ENCODE measurements at regions not wholly inside any gene's neighbourhood (a gene's known extent, or its start where the extent isn't known, plus 50 kb on each side); places are given as distances from the start of the nearest gene placed in this dataset.
"Not testable (repeated sequence)": the region's sequence is repeated elsewhere in the genome, so short reads cannot be mapped to it uniquely, and the experiment has no call there.

GRCh38 chr2:138255670-138256069, 245.9 kb upstream of the SPOPL start:
- no peak for TF ChIP-seq CTCF (conservative IDR thresholded peaks at IDR 0.05; ENCODE audit: low read depth, low read length)
- DNase-seq (ENCODE audit: low read depth), result no peak
- H3K4me3 ChIP-seq (ENCODE audit: low read depth, low read length), result no peak overlapping the region

- DNase-seq (ENCODE audit: low read depth), result no peak
- H3K4me3 ChIP-seq (ENCODE audit: low read depth, low read length), result no peak overlapping the region
- no peak for TF ChIP-seq CTCF (conservative IDR thresholded peaks at IDR 0.05; ENCODE audit: low read depth, low read length)
Observed at GRCh38 chr2:138267161-138267901, 234.2 kb upstream of the SPOPL start.

GRCh38 chr2:138267902-138268254, 233.7 kb upstream of the SPOPL start:
- no peak for DNase-seq (ENCODE audit: low read depth)
- no peak for TF ChIP-seq CTCF (conservative IDR thresholded peaks at IDR 0.05; ENCODE audit: low read depth, low read length)
- no peak overlapping the region for H3K4me3 ChIP-seq (ENCODE audit: low read depth, low read length)

- DNase-seq (ENCODE audit: low read depth), result no peak
- TF ChIP-seq CTCF (conservative IDR thresholded peaks at IDR 0.05; ENCODE audit: low read depth, low read length), result no peak
Observed at GRCh38 chr2:138269765-138270164, 231.8 kb upstream of the SPOPL start.

GRCh38 chr2:138271467-138271866, 230.1 kb upstream of the SPOPL start:
- TF ChIP-seq CTCF (conservative IDR thresholded peaks at IDR 0.05; ENCODE audit: low read depth, low read length), result no peak
- DNase-seq (ENCODE audit: low read depth), result no peak

More at GRCh38 chr2:138269765-138270164, 231.8 kb upstream of the SPOPL start:
- no peak overlapping the region for H3K4me3 ChIP-seq (ENCODE audit: low read depth, low read length)

GRCh38 chr2:138272524-138273195, 228.9 kb upstream of the SPOPL start:
- H3K4me3 ChIP-seq (ENCODE audit: low read depth, low read length), result no peak overlapping the region

More at GRCh38 chr2:138271467-138271866, 230.1 kb upstream of the SPOPL start:
- H3K4me3 ChIP-seq (ENCODE audit: low read depth, low read length), result no peak overlapping the region

GRCh38 chr2:138273280-138273679, 228.3 kb upstream of the SPOPL start:
- H3K4me3 ChIP-seq (ENCODE audit: low read depth, low read length); DNase-seq (ENCODE audit: low read depth): not testable (repeated sequence)

More at GRCh38 chr2:138272524-138273195, 228.9 kb upstream of the SPOPL start:
- DNase-seq (ENCODE audit: low read depth), result no peak
- TF ChIP-seq CTCF (conservative IDR thresholded peaks at IDR 0.05; ENCODE audit: low read depth, low read length), result no peak

Measured in epithelial cell of proximal tubule (primary cell).